PC-3 (cell line): ENCODE measurements at regions not wholly inside any gene's neighbourhood (a gene's known extent, or its start where the extent isn't known, plus 50 kb on each side); places are given as distances from the start of the nearest gene placed in this dataset.

Experiments used
- ATAC-seq: fragments of 200-7000 bp; cut with Tn5 transposase; 2 replicates; pipeline ENCODE4 v1.9.1; 2020; ENCODE audit warnings: mild to moderate bottlenecking, moderate library complexity
- BruUV-seq: library from RNA; stranded (reverse); fragments of 400-500 nt; replicated peaks from 2 replicates; lab custom pipeline; 2021; lab: Mats Ljungman, UMichigan
- CTCF ChIA-PET: fragments of 300-600 bp; sonication (Branson Sonifier 250); formaldehyde crosslinking; loops from one replicate; lab custom pipeline; 2022; ENCODE audit warnings: antibody characterized with exemption; lab: Charles Lee
- POLR2A ChIA-PET: fragments of 300-600 bp; sonication (Branson Sonifier 250); formaldehyde crosslinking; loops from one replicate; lab custom pipeline; 2022; ENCODE audit warnings: antibody characterized with exemption; ENCODE audit not compliant: unreplicated experiment; lab: Charles Lee
- DNase-seq: peaks from one replicate; pipeline ENCODE4 v3.0.0-alpha.2; 2015
- H2AFZ ChIP-seq: fragments of 300-600 bp; sonication (generic); 2 replicates; pipeline ENCODE4 v1.6.0; 2016; ENCODE audit warnings: antibody characterized with exemption, low read length
- H3F3A ChIP-seq: fragments of 300-600 bp; sonication (generic); one replicate; pipeline ENCODE4 v1.6.0; 2017; ENCODE audit warnings: antibody characterized with exemption, low read length, control low read depth, mild to moderate bottlenecking; ENCODE audit not compliant: unreplicated experiment
- H3K27ac ChIP-seq: fragments of 300-600 bp; sonication (generic); 2 replicates; pipeline ENCODE4 v1.5.1; 2016; ENCODE audit warnings: mild to moderate bottlenecking, low read length
- H3K27me3 ChIP-seq: fragments of 300-600 bp; sonication (generic); 2 replicates; pipeline ENCODE4 v1.6.1; 2016; ENCODE audit warnings: low read length, mixed read lengths
- H3K36me3 ChIP-seq: fragments of 300-600 bp; sonication (generic); 2 replicates; pipeline ENCODE4 v1.6.1; 2016; ENCODE audit warnings: low read depth, mixed run types, low read length, mixed read lengths
- H3K4me1 ChIP-seq: fragments of 300-600 bp; sonication (generic); 2 replicates; pipeline ENCODE4 v1.5.1; 2016; ENCODE audit warnings: low read length; ENCODE audit not compliant: insufficient read depth
- H3K4me2 ChIP-seq: fragments of 300-600 bp; sonication (generic); 2 replicates; pipeline ENCODE4 v1.6.0; 2016; ENCODE audit warnings: low read length
- H3K4me3 ChIP-seq: fragments of 300-600 bp; sonication (generic); 2 replicates; pipeline ENCODE4 v1.5.1; 2016; ENCODE audit warnings: mild to moderate bottlenecking, low read length, mixed read lengths
- H3K79me2 ChIP-seq: fragments of 300-600 bp; sonication (generic); 2 replicates; pipeline ENCODE4 v1.6.1; 2017; ENCODE audit warnings: low read length, mixed read lengths
- H3K9ac ChIP-seq: fragments of 300-600 bp; sonication (generic); 2 replicates; pipeline ENCODE4 v1.6.0; 2016; ENCODE audit warnings: mild to moderate bottlenecking, low read length
- H3K9me2 ChIP-seq: fragments of 300-600 bp; sonication (generic); replicated peaks from 2 replicates; pipeline ENCODE4 v1.6.1; 2016; ENCODE audit warnings: mixed run types, low read length, mixed read lengths
- H3K9me3 ChIP-seq: fragments of 300-600 bp; sonication (generic); 2 replicates; pipeline ENCODE4 v1.6.1; 2016; ENCODE audit warnings: low read length, mixed read lengths
- H4K20me1 ChIP-seq: fragments of 300-600 bp; sonication (generic); 2 replicates; pipeline ENCODE4 v1.6.1; 2016; ENCODE audit warnings: low read length, mixed read lengths
- EZH2 ChIP-seq: fragments of 300-600 bp; sonication (generic); IDR thresholded peaks from one replicate; pipeline ENCODE4 v1.6.1; 2017; ENCODE audit warnings: antibody characterized with exemption, mild to moderate bottlenecking, low read length; ENCODE audit not compliant: unreplicated experiment
- EZH2phosphoT487 ChIP-seq: fragments of 300-600 bp; sonication (generic); IDR thresholded peaks from 2 replicates; pipeline ENCODE4 v1.6.1; 2018; ENCODE audit warnings: mild to moderate bottlenecking, antibody characterized with exemption, low read length, borderline replicate concordance
- intact Hi-C: fragments of 100-400 bp; cut with micrococcal nuclease; formaldehyde crosslinking; loops from 2 replicates; pipeline ENCODE4 v1.9.0; 2023
- TF ChIP-seq, protein P1 (sequence below): fragments of 300-600 bp; sonication (generic); conservative IDR thresholded peaks from 2 replicates; pipeline ENCODE4 v1.5.1; 2017; ENCODE audit warnings: antibody characterized with exemption, low read depth, mild to moderate bottlenecking, low read length

DNA sequence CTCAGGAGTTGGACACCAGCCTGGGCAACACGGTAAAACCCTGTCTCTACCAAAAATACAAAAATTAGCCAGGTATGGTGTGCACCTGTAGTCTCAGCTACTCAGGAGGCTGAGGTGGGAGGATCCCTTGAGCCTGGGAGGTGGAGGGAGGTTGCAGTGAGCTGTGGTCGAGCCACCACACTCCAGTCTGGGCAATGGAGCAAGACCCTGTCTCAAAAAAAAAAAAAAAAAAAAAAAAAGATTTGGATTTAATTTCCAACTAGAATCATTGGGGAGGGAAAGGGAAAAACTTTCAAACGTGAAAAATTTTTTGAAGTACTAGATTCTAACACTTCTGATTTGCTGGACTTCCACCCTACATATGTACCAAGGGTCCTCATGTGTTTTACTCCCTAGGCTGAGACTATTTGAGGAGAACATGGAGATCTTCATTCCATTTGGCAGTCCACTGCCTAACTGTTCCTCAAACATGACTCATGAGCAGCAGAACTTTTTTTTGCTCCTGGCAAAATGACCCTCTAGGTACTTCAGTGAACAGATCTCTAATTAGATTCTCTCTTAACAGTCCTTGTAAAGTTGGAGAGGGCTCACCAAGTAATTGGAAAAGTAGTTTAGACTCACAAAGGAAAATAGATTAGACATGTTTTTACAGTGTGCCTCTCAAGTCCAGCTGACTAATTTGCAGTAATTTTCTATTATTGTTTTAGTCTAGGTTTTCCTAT, 267.6 kb downstream of the METTL4 start:
- Histone ChIP-seq H2AFZ (peak overlapping the region; percentile 67), H4K20me1 (no peaks in the 10 kb centered on the region), H3K9me2 (no peaks in the 10 kb centered on the region), H3K27me3 (no peaks in the 10 kb centered on the region), H3K9ac (peak overlapping the region; percentile 61), H3K4me1 (peaks cover 54% of the 10 kb centered on the region), H3K9me3 (no peaks in the 10 kb centered on the region), H3K4me2 (peak overlapping the region; percentile 74), H3K4me3 (peak overlapping the region; percentile 44), H3F3A (peaks cover 14% of the 10 kb centered on the region), H3K79me2 (no peaks in the 10 kb centered on the region), H3K36me3 (no peaks in the 10 kb centered on the region), H3K27ac (peak overlapping the region; percentile 93)
- DNase-seq (peak; percentile 81), ATAC-seq (peak; percentile 37)
- BruUV-seq, result no TSS peak
- TF ChIP-seq EZH2 (no peak), EZH2phosphoT487 (no peak)
- TF ChIP-seq, protein P1, sequence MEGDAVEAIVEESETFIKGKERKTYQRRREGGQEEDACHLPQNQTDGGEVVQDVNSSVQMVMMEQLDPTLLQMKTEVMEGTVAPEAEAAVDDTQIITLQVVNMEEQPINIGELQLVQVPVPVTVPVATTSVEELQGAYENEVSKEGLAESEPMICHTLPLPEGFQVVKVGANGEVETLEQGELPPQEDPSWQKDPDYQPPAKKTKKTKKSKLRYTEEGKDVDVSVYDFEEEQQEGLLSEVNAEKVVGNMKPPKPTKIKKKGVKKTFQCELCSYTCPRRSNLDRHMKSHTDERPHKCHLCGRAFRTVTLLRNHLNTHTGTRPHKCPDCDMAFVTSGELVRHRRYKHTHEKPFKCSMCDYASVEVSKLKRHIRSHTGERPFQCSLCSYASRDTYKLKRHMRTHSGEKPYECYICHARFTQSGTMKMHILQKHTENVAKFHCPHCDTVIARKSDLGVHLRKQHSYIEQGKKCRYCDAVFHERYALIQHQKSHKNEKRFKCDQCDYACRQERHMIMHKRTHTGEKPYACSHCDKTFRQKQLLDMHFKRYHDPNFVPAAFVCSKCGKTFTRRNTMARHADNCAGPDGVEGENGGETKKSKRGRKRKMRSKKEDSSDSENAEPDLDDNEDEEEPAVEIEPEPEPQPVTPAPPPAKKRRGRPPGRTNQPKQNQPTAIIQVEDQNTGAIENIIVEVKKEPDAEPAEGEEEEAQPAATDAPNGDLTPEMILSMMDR, result no peak
- CTCF ChIA-PET, result no interaction called here
- intact Hi-C loops, result loop anchor here (1.0 to 5.0 kb wide), 8 partner anchors 45 to 716 kb away; no protein-coding TSS in a partner anchor
- POLR2A ChIA-PET, result no interaction called here

DNA sequence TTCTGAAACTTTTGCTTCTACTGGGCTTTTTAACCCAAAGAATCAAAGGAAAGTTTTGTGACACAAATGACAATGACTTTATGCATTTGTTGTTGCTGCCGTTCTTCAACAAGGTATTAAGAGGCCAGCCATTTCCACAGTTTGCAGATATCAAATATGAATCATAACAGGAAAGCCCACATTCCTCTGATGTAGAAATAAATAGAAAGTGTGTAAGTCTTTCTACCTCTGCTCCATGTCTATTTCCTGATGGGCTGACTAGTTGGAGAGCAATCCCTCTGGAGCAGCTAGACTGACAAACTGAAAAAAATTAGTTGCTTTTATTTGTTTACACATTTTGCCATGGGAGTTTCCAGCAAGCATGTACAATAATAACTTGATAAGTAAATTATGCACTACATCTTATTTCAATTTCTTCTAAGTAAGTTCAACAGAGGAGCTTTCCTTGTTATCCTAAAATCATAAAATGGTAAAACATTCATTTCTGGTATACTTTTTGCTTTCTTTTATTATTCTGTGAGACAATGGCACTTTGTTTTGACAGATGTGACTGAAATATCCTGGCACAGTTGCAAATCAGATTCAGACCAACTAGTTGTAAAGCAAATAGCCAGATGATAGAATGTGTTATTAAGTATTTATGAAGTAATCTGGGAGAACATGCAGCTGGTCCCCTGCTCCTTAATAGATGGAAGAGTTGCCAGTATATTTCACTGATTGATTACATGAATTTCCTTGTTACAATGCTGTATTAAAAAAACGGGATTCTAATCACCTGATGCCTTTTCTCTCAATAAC, 266.7 kb downstream of the METTL4 start:
- CTCF ChIA-PET, result interaction anchor here (0.7 kb wide), 2 partner anchors 238 to 250 kb away, joined by 5 to 9 read pairs; no protein-coding TSS in a partner anchor
- DNase-seq, result peak; percentile 93
- Histone ChIP-seq H3K9me2 (no peaks in the 10 kb centered on the region), H3K4me1 (peaks cover 57% of the 10 kb centered on the region), H3K79me2 (no peaks in the 10 kb centered on the region), H2AFZ (peak overlapping the region; percentile 67), H3K4me3 (peak overlapping the region; percentile 36; the same call in 1 of the 2 replicates), H3K9me3 (no peaks in the 10 kb centered on the region), H3K36me3 (no peaks in the 10 kb centered on the region), H3K27me3 (no peaks in the 10 kb centered on the region), H3K9ac (peak overlapping the region; percentile 61), H3K4me2 (peak overlapping the region; percentile 74), H4K20me1 (no peaks in the 10 kb centered on the region), H3F3A (peaks cover 14% of the 10 kb centered on the region), H3K27ac (peak overlapping the region; percentile 93)
- ATAC-seq, result peak; percentile 66
- TF ChIP-seq EZH2phosphoT487, result no peak
- TF ChIP-seq, protein P1, result no peak
- no peak for TF ChIP-seq EZH2
- intact Hi-C loops, result loop anchor here (1.0 to 5.0 kb wide), 6 partner anchors 67 to 717 kb away; no protein-coding TSS in a partner anchor
- BruUV-seq, result no TSS peak
- POLR2A ChIA-PET, result no interaction called here
